ENCODE measurements at regions not wholly inside any gene's neighbourhood (a gene's known extent, or its start where the extent isn't known, plus 50 kb on each side); places are given as distances from the start of the nearest gene placed in this dataset.

GRCh38 chr19:13670846-13671245 is 93.5 kb upstream of the MRI1 start:
- H3K4me2 ChIP-seq: no peak overlapping the region
- H3K9me3 ChIP-seq: no peaks in the 10 kb centered on the region
- TF ChIP-seq MEF2A (IDR thresholded peaks at IDR 0.05; ENCODE audit: borderline replicate concordance, low read depth): 0 out of 2 replicates have a peak, but pooled peaks have one; percentile 8
- TF ChIP-seq FOXJ3 (CRISPR knock-in tag; IDR thresholded peaks at IDR 0.05): no peak
- no peak for TF ChIP-seq MXI1 (IDR thresholded peaks at IDR 0.05; ENCODE audit: low read depth, low read length)
- TF ChIP-seq, protein P1, sequence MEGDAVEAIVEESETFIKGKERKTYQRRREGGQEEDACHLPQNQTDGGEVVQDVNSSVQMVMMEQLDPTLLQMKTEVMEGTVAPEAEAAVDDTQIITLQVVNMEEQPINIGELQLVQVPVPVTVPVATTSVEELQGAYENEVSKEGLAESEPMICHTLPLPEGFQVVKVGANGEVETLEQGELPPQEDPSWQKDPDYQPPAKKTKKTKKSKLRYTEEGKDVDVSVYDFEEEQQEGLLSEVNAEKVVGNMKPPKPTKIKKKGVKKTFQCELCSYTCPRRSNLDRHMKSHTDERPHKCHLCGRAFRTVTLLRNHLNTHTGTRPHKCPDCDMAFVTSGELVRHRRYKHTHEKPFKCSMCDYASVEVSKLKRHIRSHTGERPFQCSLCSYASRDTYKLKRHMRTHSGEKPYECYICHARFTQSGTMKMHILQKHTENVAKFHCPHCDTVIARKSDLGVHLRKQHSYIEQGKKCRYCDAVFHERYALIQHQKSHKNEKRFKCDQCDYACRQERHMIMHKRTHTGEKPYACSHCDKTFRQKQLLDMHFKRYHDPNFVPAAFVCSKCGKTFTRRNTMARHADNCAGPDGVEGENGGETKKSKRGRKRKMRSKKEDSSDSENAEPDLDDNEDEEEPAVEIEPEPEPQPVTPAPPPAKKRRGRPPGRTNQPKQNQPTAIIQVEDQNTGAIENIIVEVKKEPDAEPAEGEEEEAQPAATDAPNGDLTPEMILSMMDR (IDR thresholded peaks at IDR 0.05): no peak
- TF ChIP-seq POLR2AphosphoS5 (IDR thresholded peaks at IDR 0.05; ENCODE audit: low read depth, low read length): no peak
- no peak overlapping the region for H2AFZ ChIP-seq (ENCODE audit: low read depth)
- no peaks in the 10 kb centered on the region for H4K20me1 ChIP-seq (ENCODE audit: insufficient read depth)
- no peaks in the 10 kb centered on the region for H3K36me3 ChIP-seq (replicated peaks in 1 of 2; ENCODE audit: control insufficient read depth in 1 of 2, insufficient read depth in 2 of 2, low read length in 1 of 2)
- H3F3A ChIP-seq (replicated peaks; ENCODE audit: insufficient read depth): peaks cover 3% of the 10 kb centered on the region
- peaks cover 7% of the 10 kb centered on the region; the same call in 1 of the 2 replicates for H3K27me3 ChIP-seq (ENCODE audit: insufficient read depth)
- no peaks in the 10 kb centered on the region for H3K4me1 ChIP-seq (ENCODE audit: control insufficient read depth in 1 of 2, insufficient read depth in 2 of 2, low read depth in 1 of 2, low read length in 1 of 2)
- H3K9me2 ChIP-seq: no peaks in the 10 kb centered on the region
- POLR2A ChIA-PET: no interaction called here
- DNase-seq: no peak
- WGBS (ENCODE audit: low lambda C conversion rate): 15% methylated on average over 4 of the region's 4 CpGs
- H3K27ac ChIP-seq (ENCODE audit: low read depth in 2 of 2, low read length in 1 of 2): no peak overlapping the region
- H3K4me3 ChIP-seq (ENCODE audit: low read depth in 2 of 2, low read length in 1 of 2): no peak overlapping the region
- no peak overlapping the region for H3K9ac ChIP-seq
- CTCF ChIA-PET: interaction anchor here (0.7 kb wide), 1 partner anchor 20 kb away, joined by 3 read pairs; no protein-coding TSS in a partner anchor
- H3K79me2 ChIP-seq (ENCODE audit: insufficient read depth): no peaks in the 10 kb centered on the region

DNA sequence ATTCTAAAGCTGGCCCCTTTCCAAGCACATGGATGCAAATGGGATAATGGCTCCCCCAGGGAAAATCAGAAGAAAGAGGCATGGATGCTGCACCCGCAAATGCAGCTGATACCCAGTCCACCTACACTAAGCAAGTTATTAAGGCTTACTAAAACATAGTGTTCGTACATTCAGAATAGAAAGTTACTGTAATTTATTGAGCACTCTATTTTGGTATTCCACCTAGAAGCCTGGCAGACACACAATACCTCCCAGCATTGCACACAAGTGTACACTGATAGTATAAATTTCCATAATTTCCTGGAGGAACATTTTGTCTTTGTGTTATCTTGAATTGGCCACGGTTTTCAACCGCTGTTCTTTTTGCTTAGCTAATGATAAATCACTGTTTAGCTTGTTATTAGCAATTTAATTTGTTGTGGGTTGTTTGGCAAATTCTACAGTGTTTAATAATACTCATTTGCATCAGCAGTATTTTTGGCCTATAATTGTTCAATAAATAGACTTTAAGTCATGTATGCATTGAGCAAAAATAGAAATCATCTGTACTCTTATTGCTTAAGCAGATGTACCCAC is 94.5 kb upstream of the MRI1 start:
- WGBS (ENCODE audit: low lambda C conversion rate): 12% methylated on average over 4 of the region's 4 CpGs
- no peaks in the 10 kb centered on the region for H3K4me1 ChIP-seq (ENCODE audit: control insufficient read depth in 1 of 2, insufficient read depth in 2 of 2, low read depth in 1 of 2, low read length in 1 of 2)
- H3K4me2 ChIP-seq: no peak overlapping the region
- H3K9me3 ChIP-seq: no peaks in the 10 kb centered on the region
- H2AFZ ChIP-seq (ENCODE audit: low read depth): no peak overlapping the region
- CTCF ChIA-PET: interaction anchor here (0.7 kb wide), 1 partner anchor 19 kb away, joined by 3 read pairs; no protein-coding TSS in a partner anchor
- H3F3A ChIP-seq (replicated peaks; ENCODE audit: insufficient read depth): peaks cover 3% of the 10 kb centered on the region
- TF ChIP-seq, protein P2, sequence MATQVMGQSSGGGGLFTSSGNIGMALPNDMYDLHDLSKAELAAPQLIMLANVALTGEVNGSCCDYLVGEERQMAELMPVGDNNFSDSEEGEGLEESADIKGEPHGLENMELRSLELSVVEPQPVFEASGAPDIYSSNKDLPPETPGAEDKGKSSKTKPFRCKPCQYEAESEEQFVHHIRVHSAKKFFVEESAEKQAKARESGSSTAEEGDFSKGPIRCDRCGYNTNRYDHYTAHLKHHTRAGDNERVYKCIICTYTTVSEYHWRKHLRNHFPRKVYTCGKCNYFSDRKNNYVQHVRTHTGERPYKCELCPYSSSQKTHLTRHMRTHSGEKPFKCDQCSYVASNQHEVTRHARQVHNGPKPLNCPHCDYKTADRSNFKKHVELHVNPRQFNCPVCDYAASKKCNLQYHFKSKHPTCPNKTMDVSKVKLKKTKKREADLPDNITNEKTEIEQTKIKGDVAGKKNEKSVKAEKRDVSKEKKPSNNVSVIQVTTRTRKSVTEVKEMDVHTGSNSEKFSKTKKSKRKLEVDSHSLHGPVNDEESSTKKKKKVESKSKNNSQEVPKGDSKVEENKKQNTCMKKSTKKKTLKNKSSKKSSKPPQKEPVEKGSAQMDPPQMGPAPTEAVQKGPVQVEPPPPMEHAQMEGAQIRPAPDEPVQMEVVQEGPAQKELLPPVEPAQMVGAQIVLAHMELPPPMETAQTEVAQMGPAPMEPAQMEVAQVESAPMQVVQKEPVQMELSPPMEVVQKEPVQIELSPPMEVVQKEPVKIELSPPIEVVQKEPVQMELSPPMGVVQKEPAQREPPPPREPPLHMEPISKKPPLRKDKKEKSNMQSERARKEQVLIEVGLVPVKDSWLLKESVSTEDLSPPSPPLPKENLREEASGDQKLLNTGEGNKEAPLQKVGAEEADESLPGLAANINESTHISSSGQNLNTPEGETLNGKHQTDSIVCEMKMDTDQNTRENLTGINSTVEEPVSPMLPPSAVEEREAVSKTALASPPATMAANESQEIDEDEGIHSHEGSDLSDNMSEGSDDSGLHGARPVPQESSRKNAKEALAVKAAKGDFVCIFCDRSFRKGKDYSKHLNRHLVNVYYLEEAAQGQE (IDR thresholded peaks at IDR 0.05; ENCODE audit: low read depth, low read length): no peak
- TF ChIP-seq TCF12 (IDR thresholded peaks at IDR 0.05) (no peak), NRF1 (IDR thresholded peaks at IDR 0.05; ENCODE audit: low read depth, low read length) (no peak), NFIC (IDR thresholded peaks at IDR 0.05; ENCODE audit: borderline replicate concordance) (no peak), RCOR1 (IDR thresholded peaks at IDR 0.05; ENCODE audit: low read length) (no peak), SIN3A (IDR thresholded peaks at IDR 0.05; ENCODE audit: borderline replicate concordance, low read depth, low read length) (no peak), RXRA (IDR thresholded peaks at IDR 0.05; ENCODE audit: borderline replicate concordance, low read depth) (no peak), FOXM1 (IDR thresholded peaks at IDR 0.05; ENCODE audit: low read depth) (no peak), ELF1 (IDR thresholded peaks at IDR 0.05) (no peak), IRF3 (IDR thresholded peaks at IDR 0.05; ENCODE audit: low read depth, low read length) (no peak), MXI1 (IDR thresholded peaks at IDR 0.05; ENCODE audit: low read depth, low read length) (no peak), GABPA (IDR thresholded peaks at IDR 0.05; ENCODE audit: low read depth) (no peak), EP300 (IDR thresholded peaks at IDR 0.05; ENCODE audit: borderline replicate concordance in 1 of 2, low read depth in 1 of 2, low read length in 1 of 2) (no peak)
- TF ChIP-seq, protein P3, sequence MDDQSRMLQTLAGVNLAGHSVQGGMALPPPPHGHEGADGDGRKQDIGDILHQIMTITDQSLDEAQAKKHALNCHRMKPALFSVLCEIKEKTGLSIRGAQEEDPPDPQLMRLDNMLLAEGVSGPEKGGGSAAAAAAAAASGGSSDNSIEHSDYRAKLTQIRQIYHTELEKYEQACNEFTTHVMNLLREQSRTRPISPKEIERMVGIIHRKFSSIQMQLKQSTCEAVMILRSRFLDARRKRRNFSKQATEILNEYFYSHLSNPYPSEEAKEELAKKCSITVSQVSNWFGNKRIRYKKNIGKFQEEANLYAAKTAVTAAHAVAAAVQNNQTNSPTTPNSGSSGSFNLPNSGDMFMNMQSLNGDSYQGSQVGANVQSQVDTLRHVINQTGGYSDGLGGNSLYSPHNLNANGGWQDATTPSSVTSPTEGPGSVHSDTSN (IDR thresholded peaks at IDR 0.05): no peak
- H3K27me3 ChIP-seq (ENCODE audit: insufficient read depth): peaks cover 7% of the 10 kb centered on the region; the same call in 1 of the 2 replicates
- no peak overlapping the region for H3K27ac ChIP-seq (ENCODE audit: low read depth in 2 of 2, low read length in 1 of 2)
- no peaks in the 10 kb centered on the region for H4K20me1 ChIP-seq (ENCODE audit: insufficient read depth)
- H3K9me2 ChIP-seq: no peaks in the 10 kb centered on the region
- H3K9ac ChIP-seq: no peak overlapping the region
- H3K79me2 ChIP-seq (ENCODE audit: insufficient read depth): no peaks in the 10 kb centered on the region
- POLR2A ChIA-PET: no interaction called here
- H3K4me3 ChIP-seq (ENCODE audit: low read depth in 2 of 2, low read length in 1 of 2): no peak overlapping the region
- no peak for DNase-seq
- H3K36me3 ChIP-seq (replicated peaks in 1 of 2; ENCODE audit: control insufficient read depth in 1 of 2, insufficient read depth in 2 of 2, low read length in 1 of 2): no peaks in the 10 kb centered on the region

Measured in SK-N-SH (cell line).